Esophagus squamous epithelium (tissue), 4 donors: ENCODE measurements at regions not wholly inside any gene's neighbourhood (a gene's known extent, or its start where the extent isn't known, plus 50 kb on each side); places are given as distances from the start of the nearest gene placed in this dataset.

Experiments used
- POLR2A ChIP-seq, 4 donors: fragments of 450-650 bp; IDR thresholded peaks; one replicate each; pipeline ENCODE4 v1.6.1; 2017; ENCODE audit warnings: antibody characterized with exemption in 4 of 4, mild to moderate bottlenecking in 4 of 4, moderate library complexity in 3 of 4
- TF ChIP-seq, protein P1 (sequence below), 6 experiments: fragments of 450-650 bp in 4 of 6; fragments of 200-600 bp in 2 of 6; sonication (generic) in 2 of 6; IDR thresholded peaks; one replicate each; pipeline ENCODE4 v1.5.1; 2016 to 2019; ENCODE audit warnings: antibody characterized with exemption in 6 of 6, mild to moderate bottlenecking in 4 of 6, moderate library complexity in 4 of 6

DNA sequence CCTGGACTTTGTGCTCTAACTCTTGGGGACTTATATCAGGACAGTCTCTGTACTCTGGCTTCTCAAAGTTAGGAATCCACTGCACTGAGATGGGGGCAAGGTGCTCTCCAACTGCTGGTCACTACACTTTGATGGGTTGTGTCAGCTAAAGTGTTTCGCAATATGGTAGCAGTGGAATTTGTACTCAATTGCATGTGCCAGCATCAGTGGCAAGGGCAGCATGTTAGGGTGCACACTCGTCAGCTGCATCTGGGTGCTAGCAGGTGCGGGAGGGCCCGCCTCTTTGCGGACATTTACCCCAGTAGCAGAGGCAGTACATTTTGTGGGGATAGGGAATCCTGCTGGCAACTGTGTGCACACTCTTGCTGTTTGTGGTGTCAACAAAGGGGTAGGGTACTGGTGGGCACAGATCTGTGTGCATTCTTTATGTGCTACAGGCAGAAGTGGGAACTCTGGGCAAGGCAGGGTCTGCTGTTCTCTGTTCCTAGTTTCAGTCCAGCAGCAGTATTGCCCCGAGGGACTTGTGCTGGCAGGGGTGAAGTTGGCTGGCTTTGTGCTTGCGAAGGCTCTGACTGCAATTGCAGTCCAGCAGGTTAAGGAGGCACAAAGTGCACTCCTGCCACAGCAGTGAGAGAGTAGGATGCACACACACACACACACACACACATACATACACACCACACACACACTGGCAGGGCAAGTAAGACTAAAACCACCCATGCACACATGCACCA, 924.8 kb upstream of the CDH9 start:
- TF ChIP-seq, protein P1, sequence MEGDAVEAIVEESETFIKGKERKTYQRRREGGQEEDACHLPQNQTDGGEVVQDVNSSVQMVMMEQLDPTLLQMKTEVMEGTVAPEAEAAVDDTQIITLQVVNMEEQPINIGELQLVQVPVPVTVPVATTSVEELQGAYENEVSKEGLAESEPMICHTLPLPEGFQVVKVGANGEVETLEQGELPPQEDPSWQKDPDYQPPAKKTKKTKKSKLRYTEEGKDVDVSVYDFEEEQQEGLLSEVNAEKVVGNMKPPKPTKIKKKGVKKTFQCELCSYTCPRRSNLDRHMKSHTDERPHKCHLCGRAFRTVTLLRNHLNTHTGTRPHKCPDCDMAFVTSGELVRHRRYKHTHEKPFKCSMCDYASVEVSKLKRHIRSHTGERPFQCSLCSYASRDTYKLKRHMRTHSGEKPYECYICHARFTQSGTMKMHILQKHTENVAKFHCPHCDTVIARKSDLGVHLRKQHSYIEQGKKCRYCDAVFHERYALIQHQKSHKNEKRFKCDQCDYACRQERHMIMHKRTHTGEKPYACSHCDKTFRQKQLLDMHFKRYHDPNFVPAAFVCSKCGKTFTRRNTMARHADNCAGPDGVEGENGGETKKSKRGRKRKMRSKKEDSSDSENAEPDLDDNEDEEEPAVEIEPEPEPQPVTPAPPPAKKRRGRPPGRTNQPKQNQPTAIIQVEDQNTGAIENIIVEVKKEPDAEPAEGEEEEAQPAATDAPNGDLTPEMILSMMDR (IDR thresholded peaks at IDR 0.05): no peak
- no peak for TF ChIP-seq POLR2A (IDR thresholded peaks at IDR 0.05)
